HT1080 (cell line): ENCODE measurements at regions not wholly inside any gene's neighbourhood (a gene's known extent, or its start where the extent isn't known, plus 50 kb on each side); places are given as distances from the start of the nearest gene placed in this dataset.

Experiments
- DNase-seq: peaks from one replicate; pipeline ENCODE4 v3.0.0-alpha.2; 2015; ENCODE audit warnings: low read depth

- no peak for DNase-seq
Observed at GRCh38 chr2:156841321-156841720, 405.1 kb downstream of the GPD2 start.

- DNase-seq = no peak
Observed at GRCh38 chr2:156845806-156846558, 409.8 kb downstream of the GPD2 start.

- DNase-seq = no peak
Observed at GRCh38 chr2:156852210-156852609, 405.3 kb upstream of the GALNT5 start.

GRCh38 chr2:156852681-156853080 lies 404.8 kb upstream of the GALNT5 start:
- no peak for DNase-seq

- no peak for DNase-seq
Observed at GRCh38 chr2:156864325-156864724, 393.2 kb upstream of the GALNT5 start.

- DNase-seq = no peak
Observed at GRCh38 chr2:156864753-156865152, 392.8 kb upstream of the GALNT5 start.

GRCh38 chr2:156867201-156867600 lies 390.3 kb upstream of the GALNT5 start:
- no peak for DNase-seq

- DNase-seq = no peak
Observed at GRCh38 chr2:156874707-156875106, 382.8 kb upstream of the GALNT5 start.

- peak; percentile 88 for DNase-seq
Observed at GRCh38 chr2:156883804-156884203, 373.7 kb upstream of the GALNT5 start.

- DNase-seq = no peak
Observed at GRCh38 chr2:156884216-156884615, 373.3 kb upstream of the GALNT5 start.

- no peak for DNase-seq
Observed at GRCh38 chr2:156890529-156891148, 366.9 kb upstream of the GALNT5 start.

GRCh38 chr2:156891609-156892008 lies 365.9 kb upstream of the GALNT5 start:
- DNase-seq = no peak

- peak; percentile 55 for DNase-seq
Observed at GRCh38 chr2:156892467-156893281, 364.8 kb upstream of the GALNT5 start.

GRCh38 chr2:156896294-156896693 lies 361.2 kb upstream of the GALNT5 start:
- peak; percentile 74 for DNase-seq

- DNase-seq = no peak
Observed at GRCh38 chr2:156897548-156897947, 360.0 kb upstream of the GALNT5 start.

GRCh38 chr2:156901373-156902031 lies 356.0 kb upstream of the GALNT5 start:
- DNase-seq = no peak

- peak; percentile 65 for DNase-seq
Observed at GRCh38 chr2:156903335-156903734, 354.2 kb upstream of the GALNT5 start.

- DNase-seq = no peak
Observed at GRCh38 chr2:156907806-156908205, 349.7 kb upstream of the GALNT5 start.

- peak; percentile 77 for DNase-seq
Observed at GRCh38 chr2:156908825-156909224, 348.7 kb upstream of the GALNT5 start.

GRCh38 chr2:156909983-156910382 lies 347.5 kb upstream of the GALNT5 start:
- no peak for DNase-seq

- no peak for DNase-seq
Observed at GRCh38 chr2:156915332-156915731, 342.2 kb upstream of the GALNT5 start.

GRCh38 chr2:156918410-156918809 lies 339.1 kb upstream of the GALNT5 start:
- peak; percentile 65 for DNase-seq
